Psoas muscle (tissue), 7 donors: ENCODE measurements at regions not wholly inside any gene's neighbourhood (a gene's known extent, or its start where the extent isn't known, plus 50 kb on each side); places are given as distances from the start of the nearest gene placed in this dataset.

Experiments used
- ATAC-seq, 4 donors: fragments of 200-7000 bp; cut with Tn5 transposase; one replicate each; pipeline ENCODE4 v1.9.1; 2020; ENCODE audit warnings: moderate library complexity in 3 of 4, mild to moderate bottlenecking in 2 of 4
- DNase-seq, 2 donors: peaks; one replicate each; pipeline ENCODE4 v3.0.0-alpha.2; 2020
- H3K27ac ChIP-seq: fragments of 200-600 bp; one replicate; pipeline ENCODE4 v1.8.0; 2022
- H3K27me3 ChIP-seq, 3 donors: fragments of 200-600 bp in 1 of 3; one replicate each; pipeline versions ENCODE4 v1.6.1 to v1.8.0; 2013 to 2022; ENCODE audit warnings: low read length in 2 of 3, mild to moderate bottlenecking in 2 of 3, moderate library complexity in 1 of 3; ENCODE audit not compliant: insufficient read depth in 3 of 3
- H3K36me3 ChIP-seq, 2 donors: fragments of 200-600 bp in 1 of 2; one replicate each; pipeline versions ENCODE4 v1.6.1 to v1.8.0; 2013 to 2022; ENCODE audit warnings: low read depth in 1 of 2, mild to moderate bottlenecking in 1 of 2, moderate library complexity in 1 of 2; ENCODE audit not compliant: insufficient read depth in 1 of 2
- H3K4me1 ChIP-seq: fragments of 200-600 bp; one replicate; pipeline ENCODE4 v1.8.0; 2022
- H3K4me3 ChIP-seq: fragments of 200-600 bp; one replicate; pipeline ENCODE4 v1.8.0; 2022; ENCODE audit warnings: mild to moderate bottlenecking
- H3K9me3 ChIP-seq: fragments of 200-600 bp; one replicate; pipeline ENCODE4 v1.8.0; 2022
- CTCF ChIP-seq: fragments of 200-600 bp; IDR thresholded peaks from one replicate; pipeline ENCODE4 v1.8.0; 2022; ENCODE audit warnings: antibody characterized with exemption
- WGBS, 3 donors: extraction: QIAGEN DNeasy Blood & Tissue Kit; methylation state at CpG; one replicate each; pipeline versions ENCODE4 v1.1.6 to v1.1.7; 2013; 5-methylcytosine and 5-hydroxymethylcytosine counted together
- intact Hi-C, 2 donors: fragments of 100-400 bp; cut with DNase I; formaldehyde crosslinking; loops; one replicate each; pipeline versions ENCODE4 v1.11.0 to v1.14.2; 2022
- donor health status: healthy with polysubstance abuse.
- donor health status: DM: no; HTN: no; CAD: no; lungs with moderate emphysema.
- donor health status: Bipolar disorder and iron deficiency.
- donor health status: healthy.
- donor health status: DM: yes; HTN: yes; CAD: no.
- donor health status: DM: no; HTN: no; CAD: no.
- donor health status: DM: yes; HTN: yes; CAD: no.

- intact Hi-C loops, result no loop called here
- no peak for TF ChIP-seq CTCF
- H3K27me3 ChIP-seq, result peaks cover 0 to 2% (median 0%) of the 10 kb centered on the region in 3 donors
- no peak overlapping the region for H3K4me3 ChIP-seq
- ATAC-seq (no peak), DNase-seq (no peak)
- WGBS, 3 donors, result 61 to 79% (median 68%) methylated on average over 1 of the region's 1 CpG
- no peaks in the 10 kb centered on the region for H3K4me1 ChIP-seq
- H3K27ac ChIP-seq, result no peak overlapping the region
- no peaks in the 10 kb centered on the region for H3K9me3 ChIP-seq
- H3K36me3 ChIP-seq, result no peaks in the 10 kb centered on the region
These were observed 264.0 kb downstream of the WDR11 start for GRCh38 chr10:121115154-121115553.

GRCh38 chr10:121121462-121121861 lies 270.3 kb downstream of the WDR11 start:
- Histone ChIP-seq H3K9me3 (peaks cover 5% of the 10 kb centered on the region), H3K4me1 (no peaks in the 10 kb centered on the region), H3K27ac (no peak overlapping the region), H3K4me3 (no peak overlapping the region), H3K36me3 (no peaks in the 10 kb centered on the region), H3K27me3 (peaks cover 0 to 2% (median 0%) of the 10 kb centered on the region in 3 donors)
- 38 to 43% (median 42%) methylated on average over 7 of the region's 7 CpGs for WGBS, 3 donors
- DNase-seq (no peak), ATAC-seq (no peak)
- no peak for TF ChIP-seq CTCF
- intact Hi-C loops, result no loop called here

GRCh38 chr10:121127151-121127906 lies 276.2 kb downstream of the WDR11 start:
- no peak overlapping the region for H3K27ac ChIP-seq
- no peaks in the 10 kb centered on the region for H3K36me3 ChIP-seq
- 60 to 65% (median 60%) methylated on average over 15 of the region's 15 CpGs for WGBS, 3 donors
- no peak overlapping the region for H3K4me3 ChIP-seq
- no peak for ATAC-seq
- peaks cover 5% of the 10 kb centered on the region for H3K9me3 ChIP-seq
- DNase-seq, result no peak
- no peaks in the 10 kb centered on the region for H3K4me1 ChIP-seq
- intact Hi-C loops, result no loop called here
- no peaks in the 10 kb centered on the region for H3K27me3 ChIP-seq
- no peak for TF ChIP-seq CTCF

- intact Hi-C loops, result no loop called here
- WGBS, 3 donors, result 75 to 80% (median 76%) methylated on average over 10 of the region's 10 CpGs
- Histone ChIP-seq H3K27ac (no peak overlapping the region), H3K36me3 (no peaks in the 10 kb centered on the region), H3K27me3 (no peaks in the 10 kb centered on the region), H3K4me3 (no peak overlapping the region), H3K9me3 (peaks cover 5% of the 10 kb centered on the region), H3K4me1 (no peaks in the 10 kb centered on the region)
- ATAC-seq (no peak), DNase-seq (no peak)
- TF ChIP-seq CTCF, result no peak
These were observed 277.0 kb downstream of the WDR11 start for GRCh38 chr10:121128164-121128563.

GRCh38 chr10:121129266-121129665 lies 278.1 kb downstream of the WDR11 start:
- intact Hi-C loops, result no loop called here
- ATAC-seq, result no peak

More at GRCh38 chr10:121129266-121129665, 278.1 kb downstream of the WDR11 start:
- H3K27ac ChIP-seq, result no peak overlapping the region
- WGBS, 3 donors, result 75 to 86% (median 85%) methylated on average over 5 of the region's 5 CpGs
- no peak for TF ChIP-seq CTCF
- H3K4me3 ChIP-seq, result no peak overlapping the region
- no peaks in the 10 kb centered on the region for H3K36me3 ChIP-seq
- no peaks in the 10 kb centered on the region for H3K27me3 ChIP-seq
- H3K4me1 ChIP-seq, result no peaks in the 10 kb centered on the region
- DNase-seq, result no peak
- no peaks in the 10 kb centered on the region for H3K9me3 ChIP-seq
